HCT116 (cell line): ENCODE measurements at regions not wholly inside any gene's neighbourhood (a gene's known extent, or its start where the extent isn't known, plus 50 kb on each side); places are given as distances from the start of the nearest gene placed in this dataset.

Experiments
- ATAC-seq: fragments of 200-7000 bp; cut with Tn5 transposase; 2 replicates; pipeline ENCODE4 v1.9.1; 2020; ENCODE audit warnings: mild to moderate bottlenecking, moderate library complexity
- BruUV-seq: library from RNA; stranded (reverse); fragments of 400-500 nt; replicated peaks from 2 replicates; lab custom pipeline; 2021; lab: Mats Ljungman, UMichigan
- CTCF ChIA-PET: fragments of 300-600 bp; sonication (Branson Sonifier 250); formaldehyde crosslinking; loops from one replicate; lab custom pipeline; 2021; ENCODE audit warnings: antibody characterized with exemption; lab: Charles Lee
- POLR2A ChIA-PET: fragments of 300-600, 350-600 bp; sonication (Branson Sonifier 250); formaldehyde crosslinking; loops from one replicate; lab custom pipeline; 2021; ENCODE audit warnings: antibody characterized with exemption; lab: Charles Lee
- RAD21 ChIA-PET, 2 experiments: fragments of 300-600 bp; sonication (Branson Sonifier 250); formaldehyde crosslinking; loops; one replicate each; lab custom pipeline; 2023; ENCODE audit warnings: low total read pairs in 2 of 2; ENCODE audit not compliant: uncharacterized antibody in 2 of 2, unreplicated experiment in 2 of 2, low non-redundant PET in 1 of 2; lab: Charles Lee
- DNase-seq: peaks from one replicate; pipeline ENCODE4 v3.0.0-alpha.2; 2010; ENCODE audit warnings: low read depth, low spot score
- H2AFZ ChIP-seq: fragments of 200-600 bp; shearing (Covaris generic), sonication (generic); 2 replicates; pipeline ENCODE4 v1.6.1; 2017; ENCODE audit warnings: low read depth, mixed run types, mixed read lengths, antibody characterized with exemption, low read length; ENCODE audit not compliant: poor library complexity, severe bottlenecking
- H3K27ac ChIP-seq: 2 replicates; pipeline ENCODE4 v1.5.1; 2012; ENCODE audit warnings: low read depth, low read length
- H3K27me3 ChIP-seq: fragments of 200-600 bp; sonication (generic); 2 replicates; pipeline ENCODE4 v1.6.1; 2016; ENCODE audit warnings: mixed run types, low read length, mixed read lengths; ENCODE audit not compliant: insufficient read depth
- H3K36me3 ChIP-seq, 2 experiments: fragments of 200-500 bp in 1 of 2; fragments of 200-600 bp in 1 of 2; sonication (Bioruptor generic) in 1 of 2; sonication (generic) in 1 of 2; 2 replicates each; pipeline versions ENCODE4 v1.5.1 to v1.6.1; 2014 to 2016; ENCODE audit warnings: low read length in 2 of 2, inconsistent platforms in 1 of 2, mixed read lengths in 1 of 2, mixed run types in 1 of 2; ENCODE audit not compliant: insufficient read depth in 2 of 2, control insufficient read depth in 1 of 2
- H3K4me1 ChIP-seq, 2 experiments: fragments of 200-600 bp in 1 of 2; sonication (generic) in 1 of 2; 2 replicates each; pipeline versions ENCODE4 v1.5.1 to v1.6.1; 2012 to 2017; ENCODE audit warnings: low read length in 2 of 2, inconsistent platforms in 1 of 2, mild to moderate bottlenecking in 1 of 2, mixed read lengths in 1 of 2, mixed run types in 1 of 2, moderate library complexity in 1 of 2; ENCODE audit not compliant: insufficient read depth in 2 of 2, control insufficient read depth in 1 of 2
- H3K4me2 ChIP-seq: fragments of 200-600 bp; sonication (generic); 2 replicates; pipeline ENCODE4 v1.6.1; 2017; ENCODE audit warnings: mixed run types, low read length, mixed read lengths
- H3K4me3 ChIP-seq, 2 experiments: fragments of 200-600 bp in 1 of 2; sonication (generic) in 1 of 2; replicated peaks in 1 of 2; 2 replicates each; pipeline ENCODE4 v1.5.1; 2011 to 2016; ENCODE audit warnings: low read length in 2 of 2, control low read depth in 1 of 2, low read depth in 1 of 2, mild to moderate bottlenecking in 1 of 2, mixed read lengths in 1 of 2, mixed run types in 1 of 2
- H3K79me2 ChIP-seq: fragments of 200-600 bp; sonication (generic); 2 replicates; pipeline ENCODE4 v1.6.1; 2017; ENCODE audit warnings: mild to moderate bottlenecking, mixed run types, low read length, moderate library complexity, mixed read lengths; ENCODE audit not compliant: insufficient read depth
- H3K9ac ChIP-seq: fragments of 200-600 bp; sonication (generic); 2 replicates; pipeline ENCODE4 v1.6.1; 2016; ENCODE audit warnings: low read length, mixed read lengths
- H3K9me2 ChIP-seq: fragments of 200-600 bp; sonication (generic), shearing (Covaris generic); 2 replicates; pipeline ENCODE4 v1.6.1; 2017; ENCODE audit warnings: mixed run types, mild to moderate bottlenecking, moderate library complexity; ENCODE audit not compliant: insufficient read depth
- H3K9me3 ChIP-seq, 2 experiments: fragments of 200-500 bp in 1 of 2; fragments of 200-600 bp in 1 of 2; sonication (Bioruptor generic) in 1 of 2; sonication (generic) in 1 of 2; 2 replicates each; pipeline ENCODE4 v1.6.1; 2014 to 2017; ENCODE audit warnings: low read length in 2 of 2, mixed read lengths in 2 of 2, inconsistent platforms in 1 of 2, low read depth in 1 of 2, mild to moderate bottlenecking in 1 of 2, mixed run types in 1 of 2, moderate library complexity in 1 of 2; ENCODE audit not compliant: control insufficient read depth in 1 of 2, insufficient read depth in 1 of 2
- H4K20me1 ChIP-seq: fragments of 200-600 bp; sonication (generic), shearing (Covaris generic); 2 replicates; pipeline ENCODE4 v1.6.1; 2017; ENCODE audit warnings: mixed run types, mild to moderate bottlenecking, moderate library complexity; ENCODE audit not compliant: insufficient read depth
- CBX3 ChIP-seq: IDR thresholded peaks from 2 replicates; pipeline ENCODE4 v1.6.1; 2012; ENCODE audit warnings: low read depth
- CEBPB ChIP-seq: IDR thresholded peaks from 2 replicates; pipeline ENCODE4 v1.6.1; 2012; ENCODE audit warnings: low read depth
- EGR1 ChIP-seq: IDR thresholded peaks from 2 replicates; pipeline ENCODE4 v1.6.1; 2012; ENCODE audit warnings: low read depth
- EZH2 ChIP-seq: fragments of 200-600 bp; sonication (generic); IDR thresholded peaks from 2 replicates; pipeline ENCODE4 v1.6.1; 2017; ENCODE audit warnings: antibody characterized with exemption, mixed run types
- EZH2phosphoT487 ChIP-seq: fragments of 200-600 bp; IDR thresholded peaks from 2 replicates; pipeline ENCODE4 v1.6.1; 2018; ENCODE audit warnings: antibody characterized with exemption, borderline replicate concordance
- FOSL1 ChIP-seq: IDR thresholded peaks from 2 replicates; pipeline ENCODE4 v1.6.1; 2012; ENCODE audit warnings: low read depth
- JUND ChIP-seq: IDR thresholded peaks from 2 replicates; pipeline ENCODE4 v1.6.1; 2012
- POLR2A ChIP-seq: IDR thresholded peaks from 2 replicates; pipeline ENCODE4 v1.7.0; 2011; ENCODE audit warnings: borderline replicate concordance; ENCODE audit not compliant: insufficient read depth, insufficient read length; ENCODE audit errors: extremely low read depth
- POLR2AphosphoS5 ChIP-seq: IDR thresholded peaks from 2 replicates; pipeline ENCODE4 v1.6.1; 2011; ENCODE audit warnings: mild to moderate bottlenecking, low read depth, low read length, moderate library complexity
- SIN3A ChIP-seq: IDR thresholded peaks from 2 replicates; pipeline ENCODE4 v1.6.1; 2012; ENCODE audit warnings: low read depth
- SRF ChIP-seq: IDR thresholded peaks from 2 replicates; pipeline ENCODE4 v1.6.1; 2012; ENCODE audit warnings: low read depth
- YY1 ChIP-seq: IDR thresholded peaks from 2 replicates; pipeline ENCODE4 v1.6.1; 2011; ENCODE audit warnings: low read length, low read depth, moderate library complexity, mild to moderate bottlenecking; ENCODE audit not compliant: insufficient replicate concordance; ENCODE audit errors: extremely low read depth
- ZFX ChIP-seq: fragments of 450-650 bp; IDR thresholded peaks from 2 replicates; pipeline ENCODE4 v1.6.1; 2017
- intact Hi-C: fragments of 100-400 bp; cut with micrococcal nuclease; formaldehyde crosslinking; loops from 2 replicates; pipeline ENCODE4 v1.10.0; 2022
- TF ChIP-seq, protein P1 (sequence below): IDR thresholded peaks from 2 replicates; pipeline ENCODE4 v1.6.1; 2012
- TF ChIP-seq, protein P2 (sequence below): IDR thresholded peaks from 2 replicates; pipeline ENCODE4 v1.6.1; 2012
- TF ChIP-seq, protein P3 (sequence below): IDR thresholded peaks from 2 replicates; pipeline ENCODE4 v1.6.1; 2011; ENCODE audit warnings: mild to moderate bottlenecking, low read length, moderate library complexity; ENCODE audit not compliant: insufficient replicate concordance; ENCODE audit errors: extremely low read depth
- TF ChIP-seq, protein P4 (sequence below), 3 experiments: fragments of 200-600 bp in 1 of 3; sonication (generic) in 1 of 3; IDR thresholded peaks in 2 of 3; conservative IDR thresholded peaks in 1 of 3; 2 replicates each; pipeline ENCODE4 v1.5.1; 2012 to 2017; ENCODE audit warnings: low read depth in 2 of 3, low read length in 2 of 3, antibody characterized with exemption in 1 of 3, borderline replicate concordance in 1 of 3, control low read depth in 1 of 3, mild to moderate bottlenecking in 1 of 3, mixed read lengths in 1 of 3, mixed run types in 1 of 3, moderate library complexity in 1 of 3; ENCODE audit not compliant: insufficient read depth in 1 of 3

DNA sequence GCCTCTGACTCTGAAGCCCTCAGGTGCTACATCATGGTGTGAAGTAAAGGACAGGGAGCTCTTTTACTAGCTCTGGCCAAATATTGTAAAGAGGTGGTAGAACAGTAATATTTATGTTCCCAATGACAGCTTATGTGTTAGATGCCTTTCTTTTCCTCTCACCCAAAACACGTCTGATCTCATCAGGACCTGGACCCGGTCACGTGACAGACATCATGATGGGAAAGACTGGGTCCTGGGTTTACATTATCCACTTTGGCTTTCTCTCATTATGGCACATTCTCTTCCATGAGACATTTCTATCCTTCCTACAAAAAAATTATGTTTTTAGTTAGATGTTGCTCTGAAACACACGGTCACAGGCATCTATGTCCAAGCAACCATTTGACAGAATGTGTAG lies 548.7 kb upstream of the CDH7 start:
- H3K4me1 ChIP-seq: no peaks in the 10 kb centered on the region
- H3K9ac ChIP-seq: no peak overlapping the region
- H3K36me3 ChIP-seq: no peaks in the 10 kb centered on the region
- no peaks in the 10 kb centered on the region for H3K27me3 ChIP-seq
- no peak for DNase-seq
- peaks cover 10 to 42% of the 10 kb centered on the region in 2 experiments; a peak in 3 of 4 replicates for H3K9me3 ChIP-seq
- H3K4me2 ChIP-seq: no peak overlapping the region
- ChIA-PET POLR2A (no interaction called here), CTCF (no interaction called here), RAD21 (no interaction called here)
- intact Hi-C loops: no loop called here
- no peaks in the 10 kb centered on the region for H4K20me1 ChIP-seq
- H3K79me2 ChIP-seq: no peaks in the 10 kb centered on the region
- no peak overlapping the region for H3K27ac ChIP-seq
- TF ChIP-seq, protein P1, sequence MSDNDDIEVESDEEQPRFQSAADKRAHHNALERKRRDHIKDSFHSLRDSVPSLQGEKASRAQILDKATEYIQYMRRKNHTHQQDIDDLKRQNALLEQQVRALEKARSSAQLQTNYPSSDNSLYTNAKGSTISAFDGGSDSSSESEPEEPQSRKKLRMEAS: no peak
- TF ChIP-seq CEBPB: no peak
- no peak for TF ChIP-seq SRF
- no peak for TF ChIP-seq ZFX
- no peak overlapping the region for H3K4me3 ChIP-seq
- no peak overlapping the region for H2AFZ ChIP-seq
- no TSS peak for BruUV-seq
- no peaks in the 10 kb centered on the region for H3K9me2 ChIP-seq
- ATAC-seq: no peak

DNA sequence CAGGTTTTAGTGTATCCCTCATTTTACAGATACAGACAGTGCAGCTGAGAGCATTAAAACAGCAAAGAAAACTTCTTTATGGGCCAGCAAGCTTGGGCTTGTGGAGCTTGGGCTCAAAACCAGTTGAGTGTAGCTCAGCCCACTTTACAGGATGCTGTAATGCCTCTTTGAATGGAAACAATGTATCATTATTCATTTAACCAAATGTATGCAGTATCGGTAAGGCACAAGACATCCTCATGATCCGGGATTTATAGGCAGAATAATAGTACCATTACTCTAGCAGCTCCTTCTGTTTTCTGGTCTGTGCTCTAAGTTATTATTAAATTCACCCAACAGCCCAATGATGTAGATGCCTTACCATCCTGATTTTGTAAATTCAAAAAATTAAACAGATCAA lies 575.1 kb upstream of the CDH7 start:
- no peak overlapping the region for H3K4me2 ChIP-seq
- POLR2A ChIA-PET: no interaction called here
- ATAC-seq (no peak), DNase-seq (no peak)
- RAD21 ChIA-PET: no interaction called here
- H3K9me3 ChIP-seq: peaks cover 7 to 11% of the 10 kb centered on the region in 2 experiments; a peak in 2 of 4 replicates
- H3K79me2 ChIP-seq: no peaks in the 10 kb centered on the region
- intact Hi-C loops: no loop called here
- no peak overlapping the region for H2AFZ ChIP-seq
- BruUV-seq: no TSS peak
- CTCF ChIA-PET: no interaction called here
- H3K27me3 ChIP-seq: no peaks in the 10 kb centered on the region
- no peak overlapping the region for H3K9ac ChIP-seq
- H3K27ac ChIP-seq: no peak overlapping the region
- no peak overlapping the region for H3K4me3 ChIP-seq
- H3K9me2 ChIP-seq: no peaks in the 10 kb centered on the region
- H3K4me1 ChIP-seq: no peaks in the 10 kb centered on the region
- TF ChIP-seq, protein P2, sequence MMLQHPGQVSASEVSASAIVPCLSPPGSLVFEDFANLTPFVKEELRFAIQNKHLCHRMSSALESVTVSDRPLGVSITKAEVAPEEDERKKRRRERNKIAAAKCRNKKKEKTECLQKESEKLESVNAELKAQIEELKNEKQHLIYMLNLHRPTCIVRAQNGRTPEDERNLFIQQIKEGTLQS: no peak
- TF ChIP-seq EZH2phosphoT487: no peak
- TF ChIP-seq, protein P3, sequence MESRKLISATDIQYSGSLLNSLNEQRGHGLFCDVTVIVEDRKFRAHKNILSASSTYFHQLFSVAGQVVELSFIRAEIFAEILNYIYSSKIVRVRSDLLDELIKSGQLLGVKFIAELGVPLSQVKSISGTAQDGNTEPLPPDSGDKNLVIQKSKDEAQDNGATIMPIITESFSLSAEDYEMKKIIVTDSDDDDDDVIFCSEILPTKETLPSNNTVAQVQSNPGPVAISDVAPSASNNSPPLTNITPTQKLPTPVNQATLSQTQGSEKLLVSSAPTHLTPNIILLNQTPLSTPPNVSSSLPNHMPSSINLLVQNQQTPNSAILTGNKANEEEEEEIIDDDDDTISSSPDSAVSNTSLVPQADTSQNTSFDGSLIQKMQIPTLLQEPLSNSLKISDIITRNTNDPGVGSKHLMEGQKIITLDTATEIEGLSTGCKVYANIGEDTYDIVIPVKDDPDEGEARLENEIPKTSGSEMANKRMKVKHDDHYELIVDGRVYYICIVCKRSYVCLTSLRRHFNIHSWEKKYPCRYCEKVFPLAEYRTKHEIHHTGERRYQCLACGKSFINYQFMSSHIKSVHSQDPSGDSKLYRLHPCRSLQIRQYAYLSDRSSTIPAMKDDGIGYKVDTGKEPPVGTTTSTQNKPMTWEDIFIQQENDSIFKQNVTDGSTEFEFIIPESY: no peak
- no peak for TF ChIP-seq EZH2
- TF ChIP-seq, protein P4, sequence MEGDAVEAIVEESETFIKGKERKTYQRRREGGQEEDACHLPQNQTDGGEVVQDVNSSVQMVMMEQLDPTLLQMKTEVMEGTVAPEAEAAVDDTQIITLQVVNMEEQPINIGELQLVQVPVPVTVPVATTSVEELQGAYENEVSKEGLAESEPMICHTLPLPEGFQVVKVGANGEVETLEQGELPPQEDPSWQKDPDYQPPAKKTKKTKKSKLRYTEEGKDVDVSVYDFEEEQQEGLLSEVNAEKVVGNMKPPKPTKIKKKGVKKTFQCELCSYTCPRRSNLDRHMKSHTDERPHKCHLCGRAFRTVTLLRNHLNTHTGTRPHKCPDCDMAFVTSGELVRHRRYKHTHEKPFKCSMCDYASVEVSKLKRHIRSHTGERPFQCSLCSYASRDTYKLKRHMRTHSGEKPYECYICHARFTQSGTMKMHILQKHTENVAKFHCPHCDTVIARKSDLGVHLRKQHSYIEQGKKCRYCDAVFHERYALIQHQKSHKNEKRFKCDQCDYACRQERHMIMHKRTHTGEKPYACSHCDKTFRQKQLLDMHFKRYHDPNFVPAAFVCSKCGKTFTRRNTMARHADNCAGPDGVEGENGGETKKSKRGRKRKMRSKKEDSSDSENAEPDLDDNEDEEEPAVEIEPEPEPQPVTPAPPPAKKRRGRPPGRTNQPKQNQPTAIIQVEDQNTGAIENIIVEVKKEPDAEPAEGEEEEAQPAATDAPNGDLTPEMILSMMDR (IDR thresholded peaks at IDR 0.05 in 2 of 3, conservative IDR thresholded peaks at IDR 0.05 in 1 of 3; ENCODE audit: borderline replicate concordance in 1 of 3, insufficient read depth in 1 of 3, low read depth in 2 of 3, low read length in 2 of 3): no peak
- TF ChIP-seq CBX3: no peak
- no peak for TF ChIP-seq POLR2A
- no peak for TF ChIP-seq SRF
- TF ChIP-seq, protein P1: no peak
- no peak for TF ChIP-seq CEBPB
- TF ChIP-seq EGR1: no peak
- no peak for TF ChIP-seq ZFX
- TF ChIP-seq POLR2AphosphoS5: no peak
- TF ChIP-seq SIN3A: no peak
- no peak for TF ChIP-seq JUND
- no peak for TF ChIP-seq YY1
- no peak for TF ChIP-seq FOSL1
- no peaks in the 10 kb centered on the region for H4K20me1 ChIP-seq
- H3K36me3 ChIP-seq: no peaks in the 10 kb centered on the region
